Stimulated activated CD8-positive, alpha-beta memory T cell treated with anti-CD3 and anti-CD28 coated beads, Interleukin-15, amount 100 ng/mL, for 4 hours (primary cell): ENCODE measurements at regions not wholly inside any gene's neighbourhood (a gene's known extent, or its start where the extent isn't known, plus 50 kb on each side); places are given as distances from the start of the nearest gene placed in this dataset.

Source experiments
- DNase-seq, 2 donors: peaks; one replicate each; pipeline ENCODE4 v3.0.0-alpha.2; 2020; ENCODE audit warnings: low read depth in 2 of 2

GRCh38 chr5:96245140-96246091 is 187.6 kb downstream of the PCSK1 start:
- DNase-seq: no peak

GRCh38 chr5:96244696-96245095 is 188.4 kb downstream of the PCSK1 start:
- no peak for DNase-seq

GRCh38 chr5:96243862-96244261 is 189.2 kb downstream of the PCSK1 start:
- no peak for DNase-seq

GRCh38 chr5:96243203-96243602 is 189.8 kb downstream of the PCSK1 start:
- no peak for DNase-seq

GRCh38 chr5:96242571-96242970 is 190.5 kb downstream of the PCSK1 start:
- no peak for DNase-seq

- no peak for DNase-seq
Observed at GRCh38 chr5:96236831-96237230, 196.2 kb downstream of the PCSK1 start.

- DNase-seq: no peak
Observed at GRCh38 chr5:96236051-96236450, 197.0 kb downstream of the PCSK1 start.

- no peak for DNase-seq
Observed at GRCh38 chr5:96235008-96235910, 197.8 kb downstream of the PCSK1 start.

- DNase-seq: no peak
Observed at GRCh38 chr5:96232602-96233001, 200.4 kb downstream of the PCSK1 start.

- no peak for DNase-seq
Observed at GRCh38 chr5:96229188-96229587, 203.9 kb downstream of the PCSK1 start.

- no peak for DNase-seq
Observed at GRCh38 chr5:96228408-96228807, 204.6 kb downstream of the PCSK1 start.

- DNase-seq: no peak
Observed at GRCh38 chr5:96227957-96228356, 205.1 kb downstream of the PCSK1 start.

GRCh38 chr5:96226941-96227552 is 206.0 kb downstream of the PCSK1 start:
- DNase-seq: no peak

GRCh38 chr5:96222129-96222528 is 210.9 kb downstream of the PCSK1 start:
- DNase-seq: no peak

- DNase-seq: no peak
Observed at GRCh38 chr5:96220610-96221390, 212.2 kb downstream of the PCSK1 start.

- DNase-seq: no peak
Observed at GRCh38 chr5:96219580-96220281, 213.3 kb downstream of the PCSK1 start.

GRCh38 chr5:96218653-96219052 is 214.4 kb downstream of the PCSK1 start:
- DNase-seq: no peak

GRCh38 chr5:96214442-96215197 is 218.4 kb downstream of the PCSK1 start:
- DNase-seq: no peak

GRCh38 chr5:96209829-96210228 is 223.2 kb downstream of the PCSK1 start:
- no peak for DNase-seq

- DNase-seq: no peak
Observed at GRCh38 chr5:96207420-96207819, 225.6 kb downstream of the PCSK1 start.
